Heart left ventricle (tissue), 13 donors: ENCODE measurements at regions not wholly inside any gene's neighbourhood (a gene's known extent, or its start where the extent isn't known, plus 50 kb on each side); places are given as distances from the start of the nearest gene placed in this dataset.

Experiments
- CTCF ChIP-seq, 12 donors: fragments of 200-600 bp; sonication (generic) in 4 of 12; IDR thresholded peaks; one replicate each; pipeline versions ENCODE4 v1.5.0 to v1.8.0; 2018 to 2022; ENCODE audit warnings: antibody characterized with exemption in 12 of 12, mild to moderate bottlenecking in 5 of 12
- POLR2A ChIP-seq, 2 donors: fragments of 450-650 bp; IDR thresholded peaks; one replicate each; pipeline ENCODE4 v1.6.1; 2017; ENCODE audit warnings: antibody characterized with exemption in 2 of 2, mild to moderate bottlenecking in 2 of 2, moderate library complexity in 2 of 2
- donor health status: ischemic (EF 13 %, LVEDD 7.1; RV severe dilation, severe dysfunction).
- donor health status: DM: no; HTN: yes; CAD: no.
- donor health status: DM: no; HTN: no; CAD: no.
- donor health status: ischemic (EF 25% LVEDD 6.9; RV normal size, moderate dysfunction).
- donor health status: ischemic (EF 25% LVEDD 5.7; RV mildly dilated, moderate dysfunction).
- donor health status: ischemic (EF 35%, LVEDD 5.7; RV mildly dilated, moderate dysfunction).
- donor health status: nonischemic (EF 11% LVEDD 7.7; RV severe dilation, severe dysfunction).
- donor health status: DM: yes; HTN: yes; CAD: no.
- donor health status: PGD.
- donor health status: ischemic (EF 29% LVEDD 5.4; RV normal size, mild dysfunction).
- donor health status: nonischemic (EF 23%, LVEDD 6.1; RV moderate dilation, normal function).

GRCh38 chr14:25122843-25123242 is 72.9 kb upstream of the STXBP6 start:
- TF ChIP-seq CTCF (IDR thresholded peaks at IDR 0.05) (no peak), POLR2A (IDR thresholded peaks at IDR 0.05) (no peak)
